ENCODE measurements at regions not wholly inside any gene's neighbourhood (a gene's known extent, or its start where the extent isn't known, plus 50 kb on each side); places are given as distances from the start of the nearest gene placed in this dataset.

GRCh38 chr4:115515772-115516171, 402.4 kb upstream of the NDST4 start:
- TF ChIP-seq CTCF (conservative IDR thresholded peaks at IDR 0.05; ENCODE audit: low read depth, low read length): no peak
- no peak for TF ChIP-seq EZH2 (IDR thresholded peaks at IDR 0.05; ENCODE audit: low read length, unreplicated experiment)
- TF ChIP-seq EZH2phosphoT487 (IDR thresholded peaks at IDR 0.05; ENCODE audit: borderline replicate concordance, low read length): no peak

All from PC-3 (cell line).